GM12872 (cell line): ENCODE measurements at regions not wholly inside any gene's neighbourhood (a gene's known extent, or its start where the extent isn't known, plus 50 kb on each side); places are given as distances from the start of the nearest gene placed in this dataset.

Experiments used
- TF ChIP-seq, protein P1 (sequence below): IDR thresholded peaks from 3 replicates; pipeline ENCODE4 v1.5.1; 2011; ENCODE audit warnings: low read depth, mild to moderate bottlenecking, low read length, moderate library complexity; ENCODE audit not compliant: insufficient read depth

DNA sequence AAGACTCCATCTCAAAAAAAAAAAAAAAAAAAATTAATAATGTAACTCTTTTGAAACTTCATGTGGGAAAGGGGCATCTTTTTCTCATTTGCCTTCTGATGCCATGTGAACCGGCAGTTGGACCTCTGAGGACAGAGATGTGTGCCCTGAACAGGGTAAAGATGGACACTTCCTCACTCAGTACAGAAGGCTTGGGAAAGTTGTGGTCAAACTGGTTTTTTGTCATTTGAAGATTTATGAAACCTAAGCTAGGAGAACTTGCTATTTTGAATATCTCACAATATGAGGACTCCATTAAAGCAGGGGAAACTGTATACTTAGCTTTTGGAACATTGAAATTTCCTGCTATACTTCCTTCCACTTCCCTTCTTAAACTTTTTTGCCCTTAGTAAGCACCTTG, 147.5 kb upstream of the ALDH1B1 start:
- TF ChIP-seq, protein P1, sequence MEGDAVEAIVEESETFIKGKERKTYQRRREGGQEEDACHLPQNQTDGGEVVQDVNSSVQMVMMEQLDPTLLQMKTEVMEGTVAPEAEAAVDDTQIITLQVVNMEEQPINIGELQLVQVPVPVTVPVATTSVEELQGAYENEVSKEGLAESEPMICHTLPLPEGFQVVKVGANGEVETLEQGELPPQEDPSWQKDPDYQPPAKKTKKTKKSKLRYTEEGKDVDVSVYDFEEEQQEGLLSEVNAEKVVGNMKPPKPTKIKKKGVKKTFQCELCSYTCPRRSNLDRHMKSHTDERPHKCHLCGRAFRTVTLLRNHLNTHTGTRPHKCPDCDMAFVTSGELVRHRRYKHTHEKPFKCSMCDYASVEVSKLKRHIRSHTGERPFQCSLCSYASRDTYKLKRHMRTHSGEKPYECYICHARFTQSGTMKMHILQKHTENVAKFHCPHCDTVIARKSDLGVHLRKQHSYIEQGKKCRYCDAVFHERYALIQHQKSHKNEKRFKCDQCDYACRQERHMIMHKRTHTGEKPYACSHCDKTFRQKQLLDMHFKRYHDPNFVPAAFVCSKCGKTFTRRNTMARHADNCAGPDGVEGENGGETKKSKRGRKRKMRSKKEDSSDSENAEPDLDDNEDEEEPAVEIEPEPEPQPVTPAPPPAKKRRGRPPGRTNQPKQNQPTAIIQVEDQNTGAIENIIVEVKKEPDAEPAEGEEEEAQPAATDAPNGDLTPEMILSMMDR = no peak

DNA sequence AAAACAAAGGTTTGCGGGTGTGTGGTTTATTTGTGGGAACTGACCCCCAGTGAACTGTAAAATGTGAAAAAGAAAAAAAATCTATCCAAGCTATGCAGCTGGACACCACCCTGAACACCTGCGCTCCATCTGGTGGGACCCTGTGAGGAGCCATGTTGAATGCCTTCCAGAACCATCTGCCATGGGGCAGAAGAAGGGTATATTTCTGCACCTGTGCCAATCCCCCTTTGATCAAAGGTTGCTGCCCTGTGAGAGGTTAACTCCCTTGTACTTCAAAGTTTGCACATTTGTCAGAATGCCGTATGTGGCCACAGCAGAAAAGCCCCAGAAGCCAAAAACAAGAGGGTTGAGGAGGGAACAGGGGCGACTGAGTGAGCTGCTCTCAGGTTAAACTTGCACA, 148.5 kb upstream of the ALDH1B1 start:
- TF ChIP-seq, protein P1 = no peak

DNA sequence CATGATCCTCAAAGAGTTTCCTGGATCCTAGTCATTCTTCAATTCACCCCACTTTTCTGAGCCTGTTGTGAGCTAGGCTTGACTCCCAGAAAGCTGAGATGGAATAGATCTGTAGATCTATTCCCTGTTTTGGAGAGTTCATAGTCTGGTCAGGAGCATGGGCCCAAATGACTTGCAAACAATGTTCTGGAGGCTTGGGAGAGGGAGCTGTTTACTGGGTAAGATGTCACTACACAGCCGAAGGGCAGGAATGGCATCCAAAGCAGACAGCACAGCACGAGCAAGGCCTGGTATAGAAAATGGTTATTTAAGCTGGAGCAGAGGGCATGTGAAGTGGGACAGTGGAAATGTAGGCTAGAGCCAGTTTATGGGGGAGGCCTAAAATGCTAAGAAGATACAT, 152.5 kb upstream of the ALDH1B1 start:
- TF ChIP-seq, protein P1 = no peak

DNA sequence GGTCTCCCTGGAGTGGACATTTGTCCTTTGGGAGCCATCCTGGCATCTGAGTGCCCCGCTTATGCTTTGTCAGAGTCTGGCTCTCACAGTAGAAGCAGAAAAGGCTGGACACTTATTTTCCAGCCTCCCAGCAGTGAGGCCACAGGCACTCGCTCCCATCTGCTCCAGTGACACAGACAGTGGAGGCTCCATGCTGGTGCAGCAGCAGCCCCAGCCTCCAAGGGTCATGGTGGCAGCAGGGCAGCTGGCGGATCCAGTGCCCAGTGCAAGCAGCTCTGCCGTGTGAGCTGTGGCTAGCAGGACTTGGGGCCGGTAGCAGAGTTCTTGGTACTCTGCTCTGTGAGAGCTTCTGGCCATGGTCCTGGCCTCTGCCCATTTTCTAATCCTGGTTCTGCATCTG, 157.3 kb upstream of the ALDH1B1 start:
- TF ChIP-seq, protein P1 = no peak

DNA sequence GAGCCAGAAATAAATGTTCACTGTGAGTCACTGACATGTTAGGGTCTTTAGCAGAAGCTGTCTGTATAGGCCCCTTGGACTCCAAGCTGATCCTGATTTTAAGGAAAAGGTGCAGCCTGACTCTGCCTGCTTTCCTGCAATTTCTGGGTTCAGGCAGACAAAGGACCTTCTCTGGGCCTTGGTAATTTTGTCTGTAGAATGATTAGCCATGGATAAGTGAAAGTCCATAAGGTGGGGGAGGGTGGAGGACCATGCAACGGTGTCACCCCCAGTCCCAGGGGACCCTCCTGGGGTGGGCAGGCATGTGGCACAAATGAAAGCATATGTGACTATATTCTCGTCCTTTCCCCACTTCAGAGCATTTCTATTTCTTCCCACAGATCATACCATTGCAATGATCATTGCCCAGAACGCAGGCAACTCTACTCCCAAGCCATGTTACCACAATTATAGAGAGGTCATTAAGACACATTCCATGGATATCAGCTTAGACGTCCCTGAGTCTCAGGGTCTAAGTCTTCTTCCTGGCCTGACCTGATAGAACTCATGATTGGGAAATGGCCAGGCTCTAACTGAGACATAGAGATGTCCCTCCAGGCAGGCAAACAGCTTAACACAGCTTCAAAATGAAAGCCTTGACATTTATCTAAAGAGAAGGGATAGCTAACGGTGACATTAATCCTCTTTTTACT, 157.9 kb upstream of the ALDH1B1 start:
- TF ChIP-seq, protein P1 = no peak

DNA sequence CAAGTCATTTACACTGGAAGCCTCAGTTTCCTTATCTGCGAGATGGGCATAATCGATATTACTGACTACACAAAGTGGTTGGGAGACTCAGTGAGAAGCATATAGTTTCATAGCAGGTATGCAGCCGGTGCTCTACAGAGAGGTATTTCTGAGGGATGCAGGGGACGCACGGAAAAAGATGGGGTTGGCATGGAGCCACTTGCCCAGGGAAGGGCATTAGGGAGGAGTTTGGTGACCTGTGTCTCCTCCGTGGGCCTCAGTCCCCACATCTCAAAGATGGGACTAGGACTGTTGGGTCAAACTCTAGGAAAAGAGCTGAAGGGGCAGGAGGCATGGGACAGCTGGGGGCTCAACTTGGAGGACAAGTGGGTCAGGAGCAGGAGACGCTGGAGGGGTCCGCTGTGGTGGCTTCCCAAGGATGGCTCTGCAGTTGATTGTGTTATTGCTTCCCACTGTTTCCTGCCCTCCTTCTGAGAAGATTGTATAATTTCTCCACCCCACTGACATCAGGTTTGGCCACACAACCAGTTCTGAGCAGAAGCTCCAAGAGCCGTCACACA, 158.6 kb upstream of the ALDH1B1 start:
- TF ChIP-seq, protein P1 = no peak

DNA sequence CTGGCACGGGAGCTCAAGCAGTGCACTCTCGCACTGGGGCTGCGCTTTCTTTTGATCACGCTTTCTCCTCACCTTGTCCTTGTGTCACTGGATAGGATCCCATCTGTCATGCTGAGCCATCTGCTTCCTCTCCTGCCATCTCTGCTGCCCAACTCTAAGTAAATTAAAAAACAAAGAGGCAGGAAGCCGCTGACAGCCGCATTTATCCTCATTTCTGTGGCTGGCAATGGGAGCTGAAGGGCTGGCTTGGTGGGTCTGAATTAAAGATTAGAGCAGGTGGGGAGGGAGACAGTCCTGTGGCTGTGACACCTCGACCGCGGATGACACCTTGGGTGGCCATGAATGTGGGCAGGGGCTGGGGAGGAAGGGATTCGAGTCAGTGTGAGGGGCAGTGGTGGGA, 159.2 kb upstream of the ALDH1B1 start:
- TF ChIP-seq, protein P1 = no peak

DNA sequence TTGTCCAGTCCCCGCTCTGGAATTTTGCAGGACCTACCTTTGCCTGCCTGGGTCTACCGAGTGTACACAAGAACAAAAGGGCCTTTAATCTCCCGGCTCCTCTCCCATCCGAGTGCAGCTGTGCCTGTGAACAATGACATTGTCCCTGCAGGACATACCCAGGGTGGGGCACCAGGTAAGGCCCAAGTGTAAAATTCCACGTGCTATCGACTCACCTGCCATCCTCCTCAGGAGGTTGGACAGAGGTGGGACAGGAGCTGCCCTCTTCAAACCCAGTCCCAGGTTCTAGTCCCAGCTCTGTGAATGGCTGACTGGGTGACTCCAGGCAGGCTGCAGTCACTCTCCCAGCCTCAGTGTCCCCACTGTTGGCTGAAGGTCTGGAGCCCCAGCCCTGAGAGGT, 159.6 kb upstream of the ALDH1B1 start:
- TF ChIP-seq, protein P1 = no peak
